ENCODE measurements at regions not wholly inside any gene's neighbourhood (a gene's known extent, or its start where the extent isn't known, plus 50 kb on each side); places are given as distances from the start of the nearest gene placed in this dataset.

GRCh38 chr17:71553381-71553780 lies 567.4 kb upstream of the SOX9 start:
- TF ChIP-seq CTCF (IDR thresholded peaks at IDR 0.05) (no peak), POLR2A (IDR thresholded peaks at IDR 0.05) (no peak)

Data from uterus (tissue), 2 donors.